ENCODE measurements at regions not wholly inside any gene's neighbourhood (a gene's known extent, or its start where the extent isn't known, plus 50 kb on each side); places are given as distances from the start of the nearest gene placed in this dataset.

- POLR2A ChIA-PET = no interaction called here
Observed at GRCh38 chr7:155189590-155189989, 108.1 kb upstream of the INSIG1 start.

More at GRCh38 chr7:155189590-155189989, 108.1 kb upstream of the INSIG1 start:
- no peak overlapping the region for H3K27ac ChIP-seq (ENCODE audit: insufficient read depth, low read depth, low read length)
- FAIRE-seq (no peak), DNase-seq (ENCODE audit: low read depth, low spot score) (no peak)
- dilution Hi-C loops (cut with MboI; ENCODE audit: extremely low pct_ligation_motif_present, low sequenced_read_pairs) = loop anchor here (25.0 kb wide), 1 partner anchor 148 kb away; no protein-coding TSS in a partner anchor
- no peak overlapping the region for H3K9ac ChIP-seq (replicated peaks; ENCODE audit: extremely low read depth, insufficient read depth, low read length)
- no peaks in the 10 kb centered on the region for H3K36me3 ChIP-seq (ENCODE audit: control insufficient read depth in 2 of 2, extremely low read depth in 1 of 2, insufficient read depth in 2 of 2, low read length in 2 of 2)
- H3K79me2 ChIP-seq (ENCODE audit: control insufficient read depth, insufficient read depth, low read length) = no peaks in the 10 kb centered on the region
- H3K4me2 ChIP-seq (ENCODE audit: insufficient read depth, low read length) = no peak overlapping the region
- H3K27me3 ChIP-seq (ENCODE audit: control insufficient read depth in 2 of 2, insufficient read depth in 2 of 2, low read length in 2 of 2) = peaks cover 0 to 3% of the 10 kb centered on the region in 2 experiments
- intact Hi-C loops (cut with micrococcal nuclease) = no loop called here
- no peaks in the 10 kb centered on the region for H3K4me1 ChIP-seq (ENCODE audit: control insufficient read depth, extremely low read depth, insufficient read depth, low read length)
- H2AFZ ChIP-seq (ENCODE audit: low read depth, low read length) = no peak overlapping the region
- TF ChIP-seq MYC (IDR thresholded peaks at IDR 0.05; ENCODE audit: low read depth, low read length) (no peak), POLR2A (IDR thresholded peaks at IDR 0.05; ENCODE audit: low read depth, low read length) (no peak), FOS (IDR thresholded peaks at IDR 0.05; ENCODE audit: borderline replicate concordance, insufficient read depth, low read length) (no peak), CTCF (IDR thresholded peaks at IDR 0.05; ENCODE audit: extremely low read depth in 1 of 2, insufficient read depth in 1 of 2, low read depth in 1 of 2, low read length in 2 of 2) (no peak), GATA2 (IDR thresholded peaks at IDR 0.05; ENCODE audit: insufficient read depth, insufficient read length, low read depth, low read length) (no peak), MAX (IDR thresholded peaks at IDR 0.05; ENCODE audit: insufficient read depth, insufficient read length) (no peak), POLR2AphosphoS5 (IDR thresholded peaks at IDR 0.05; ENCODE audit: insufficient read depth, low read depth, low read length) (no peak), EZH2 (IDR thresholded peaks at IDR 0.05; ENCODE audit: borderline replicate concordance, low read depth, low read length, severe bottlenecking) (no peak), JUN (IDR thresholded peaks at IDR 0.05; ENCODE audit: borderline replicate concordance, insufficient read depth, insufficient read length, low read depth) (no peak)
- H3K9me3 ChIP-seq (replicated peaks; ENCODE audit: control insufficient read depth, insufficient read depth, low read length) = peaks cover 5% of the 10 kb centered on the region
- BruUV-seq (replicated peaks) = no TSS peak
- CTCF ChIA-PET = interaction anchor here (0.8 to 3.6 kb wide), 16 partner anchors 9 to 262 kb away, joined by 3 to 61 read pairs (median 4); partner anchors contain the start of gene INSIG1
- no peak overlapping the region for H3K4me3 ChIP-seq (replicated peaks in 1 of 3; ENCODE audit: insufficient read depth in 1 of 3, low read depth in 1 of 3, low read length in 3 of 3)
- no peaks in the 10 kb centered on the region for H4K20me1 ChIP-seq (replicated peaks; ENCODE audit: control insufficient read depth, extremely low read depth, insufficient read depth, low read length)
- H3K9me1 ChIP-seq (replicated peaks; ENCODE audit: control insufficient read depth, extremely low read depth, insufficient read depth, low read length) = no peaks in the 10 kb centered on the region
